ENCODE measurements at regions not wholly inside any gene's neighbourhood (a gene's known extent, or its start where the extent isn't known, plus 50 kb on each side); places are given as distances from the start of the nearest gene placed in this dataset.

DNA sequence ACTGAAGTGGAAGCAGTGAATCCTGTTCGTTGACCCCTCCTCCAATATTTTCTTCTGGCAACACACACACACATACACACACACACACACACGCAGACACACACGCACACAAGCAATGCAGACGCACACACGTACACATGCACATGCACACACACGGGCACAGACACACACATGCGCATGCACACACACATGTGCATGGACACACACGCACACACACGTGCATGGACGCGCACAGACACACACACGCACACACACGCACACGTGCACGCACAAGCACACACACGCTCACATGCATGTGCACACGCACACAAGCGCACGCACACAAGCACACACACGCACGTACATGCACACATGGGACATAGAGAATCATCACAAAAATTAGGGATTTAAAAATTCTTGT, 488.2 kb upstream of the TPK1 start:
- peak in 1 of 10 donors; percentile 24 for DNase-seq

GRCh38 chr7:145313551-145313950, 477.7 kb upstream of the TPK1 start:
- DNase-seq = no peak
- intact Hi-C loops (cut with DNase I) = no loop called here

More for the DNA sequence above, 488.2 kb upstream of the TPK1 start:
- intact Hi-C loops (cut with DNase I) = no loop called here

DNA sequence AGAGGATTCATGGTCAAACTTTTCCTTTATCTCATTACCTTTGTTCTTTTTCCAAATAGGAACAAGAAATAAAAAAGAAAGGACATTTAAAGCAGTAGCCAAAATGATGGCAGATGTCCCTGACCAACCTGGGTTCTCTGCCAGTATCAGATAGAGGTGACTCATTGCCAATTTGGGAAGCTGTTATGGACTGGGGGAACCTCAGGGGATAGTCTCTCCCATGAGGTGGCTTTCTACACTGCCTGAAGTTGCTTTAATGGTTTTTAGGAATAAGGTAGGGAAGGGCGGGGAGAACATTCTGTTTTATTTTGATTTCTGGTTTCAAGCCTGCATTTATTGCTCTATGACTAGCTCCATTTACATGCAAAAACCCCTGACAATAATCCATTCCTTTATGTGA, 457.9 kb upstream of the TPK1 start:
- no peak for DNase-seq
- intact Hi-C loops (cut with DNase I) = no loop called here

DNA sequence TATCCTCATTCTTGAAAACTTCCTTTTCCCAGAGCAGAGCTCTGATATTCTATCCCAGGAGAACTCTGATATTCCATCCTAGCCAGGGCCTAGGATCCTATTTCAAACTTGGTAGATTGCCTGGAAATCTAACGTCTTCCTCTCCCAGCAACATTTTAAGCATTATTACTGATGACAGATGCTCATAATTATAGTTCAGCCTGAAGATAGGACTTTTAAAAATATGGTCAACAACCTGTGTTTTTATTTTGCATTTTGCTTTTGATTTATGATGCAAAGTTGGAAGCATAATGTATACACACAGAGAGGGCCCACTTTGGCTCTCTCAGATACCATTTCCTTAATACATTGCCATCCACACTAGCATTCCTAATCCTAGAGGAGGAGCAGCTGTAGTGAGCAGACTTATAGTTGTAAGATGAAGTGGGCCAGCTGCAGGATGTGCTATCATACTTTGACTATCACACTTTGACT, 457.4 kb upstream of the TPK1 start:
- intact Hi-C loops (cut with DNase I) = no loop called here
- DNase-seq = no peak

DNA sequence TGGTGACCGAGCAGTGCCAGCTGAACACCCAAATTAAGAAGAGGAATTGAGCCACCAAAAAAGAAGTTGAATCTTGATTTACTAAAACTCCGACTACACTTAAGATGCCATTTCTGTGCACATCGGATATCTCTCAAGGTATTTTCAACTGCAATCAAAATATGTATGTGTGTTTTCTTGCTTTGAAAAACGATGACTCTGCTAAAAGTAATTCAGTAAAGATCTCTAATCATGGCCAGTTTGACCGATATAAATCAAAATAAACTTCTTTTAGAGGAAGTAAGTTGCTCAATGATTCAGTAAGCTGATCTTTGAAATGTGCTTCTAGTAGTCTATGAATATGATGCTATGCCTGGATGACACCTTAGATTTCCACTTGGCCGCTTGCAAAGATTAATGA, 453.5 kb upstream of the TPK1 start:
- intact Hi-C loops (cut with DNase I) = no loop called here
- DNase-seq = no peak

DNA sequence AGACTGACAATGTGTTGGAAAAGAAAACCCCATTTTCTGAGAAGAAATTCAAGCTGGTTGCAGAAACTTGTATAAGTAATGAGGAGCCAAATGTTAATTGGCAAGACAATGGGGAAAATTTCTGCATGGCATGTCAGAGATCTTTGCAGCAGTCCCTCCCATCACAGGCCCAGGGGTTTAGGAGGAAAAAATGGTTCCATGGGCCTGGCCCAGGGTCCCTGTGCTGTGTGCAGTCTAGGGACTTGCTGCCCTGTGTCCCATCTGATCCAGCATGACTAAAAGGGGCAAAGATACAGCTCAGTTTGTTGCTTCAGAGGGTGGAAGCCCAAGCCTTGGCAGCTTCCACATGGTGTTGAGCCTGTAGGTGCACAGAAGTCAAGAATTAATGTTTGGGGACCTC, 440.3 kb upstream of the TPK1 start:
- intact Hi-C loops (cut with DNase I) = no loop called here
- no peak for DNase-seq

DNA sequence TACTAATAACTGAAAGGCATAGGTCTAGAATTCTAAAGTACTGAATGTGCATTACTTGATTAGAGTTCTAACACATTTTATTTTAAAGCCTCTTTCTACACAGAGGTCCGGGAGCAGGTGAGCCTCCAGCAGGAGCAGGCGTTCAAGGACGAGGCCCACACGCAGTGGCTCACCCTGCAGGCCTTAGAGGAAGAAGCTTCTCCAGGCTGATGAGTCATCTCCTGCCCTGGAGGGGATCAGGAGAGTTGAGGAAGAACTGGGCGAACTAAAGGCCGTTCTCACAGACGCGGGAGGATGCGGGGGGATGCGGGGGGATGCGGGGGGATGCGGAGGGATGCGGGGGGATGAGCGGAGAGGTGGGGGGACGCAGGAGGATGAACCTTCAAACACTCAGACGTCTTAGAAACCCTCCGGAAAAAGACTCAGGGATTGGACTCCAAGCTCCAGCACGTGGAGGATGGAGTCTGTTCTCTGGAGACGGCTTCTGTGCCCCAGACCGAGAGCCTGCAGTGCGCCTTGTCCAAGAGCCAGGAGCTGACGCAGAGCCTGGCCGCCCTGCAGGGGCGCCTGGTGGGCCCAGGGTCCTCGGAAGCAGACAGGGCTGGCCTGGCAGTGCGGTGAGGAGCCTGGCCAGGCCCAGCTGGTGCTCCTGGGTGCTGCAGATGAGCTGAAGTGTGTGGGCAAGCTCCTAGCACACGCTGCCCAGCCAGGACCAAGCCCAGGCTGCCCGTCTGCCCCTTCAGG, 433.7 kb upstream of the TPK1 start:
- intact Hi-C loops (cut with DNase I) = no loop called here
- peak in 2 of 10 donors; percentile 50 to 62 for DNase-seq

GRCh38 chr7:145265180-145265579, 429.3 kb upstream of the TPK1 start:
- DNase-seq = no peak
- intact Hi-C loops (cut with DNase I) = no loop called here

GRCh38 chr7:145263886-145264285, 428.0 kb upstream of the TPK1 start:
- intact Hi-C loops (cut with DNase I) = no loop called here

GRCh38 chr7:145252031-145252430, 416.2 kb upstream of the TPK1 start:
- intact Hi-C loops (cut with DNase I) = no loop called here
- DNase-seq = no peak

More at GRCh38 chr7:145263886-145264285, 428.0 kb upstream of the TPK1 start:
- DNase-seq = no peak

GRCh38 chr7:145224775-145225174, 388.9 kb upstream of the TPK1 start:
- intact Hi-C loops (cut with DNase I) = no loop called here

GRCh38 chr7:145219461-145219860, 383.6 kb upstream of the TPK1 start:
- intact Hi-C loops (cut with DNase I) = no loop called here
- DNase-seq = no peak

More at GRCh38 chr7:145224775-145225174, 388.9 kb upstream of the TPK1 start:
- DNase-seq = no peak

GRCh38 chr7:145216866-145217265, 381.0 kb upstream of the TPK1 start:
- intact Hi-C loops (cut with DNase I) = no loop called here
- no peak for DNase-seq

- peak in 7 of 10 donors; percentile 26 to 88 (median 32) for DNase-seq
- intact Hi-C loops (cut with DNase I) = no loop called here
Measured at GRCh38 chr7:145212050-145212449, 376.2 kb upstream of the TPK1 start.

- no peak for DNase-seq
- intact Hi-C loops (cut with DNase I) = no loop called here
Measured at GRCh38 chr7:145211211-145211610, 375.4 kb upstream of the TPK1 start.

DNA sequence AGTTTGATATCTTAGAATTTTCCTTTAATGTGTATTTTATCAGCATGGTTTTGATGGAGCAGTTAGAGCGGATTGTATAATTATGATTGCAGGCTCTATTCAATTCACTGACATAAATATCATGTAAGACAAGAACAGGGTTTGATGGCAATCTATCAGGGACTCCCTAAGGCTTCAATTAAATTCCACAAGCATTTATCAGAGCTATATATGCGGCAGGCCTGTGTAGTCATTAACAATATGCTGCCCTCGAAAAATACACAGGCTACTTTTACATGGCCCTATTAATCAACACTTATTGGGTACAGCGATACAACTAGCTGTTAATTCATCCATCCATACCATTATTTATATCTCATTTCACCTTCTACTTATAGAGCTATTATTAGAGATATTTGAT, 358.1 kb upstream of the TPK1 start:
- no peak for DNase-seq
- intact Hi-C loops (cut with DNase I) = no loop called here

GRCh38 chr7:145184956-145185355, 349.1 kb upstream of the TPK1 start:
- intact Hi-C loops (cut with DNase I) = no loop called here
- no peak for DNase-seq

- DNase-seq = no peak
- intact Hi-C loops (cut with DNase I) = no loop called here
Measured at GRCh38 chr7:145183069-145183468, 347.2 kb upstream of the TPK1 start.

DNA sequence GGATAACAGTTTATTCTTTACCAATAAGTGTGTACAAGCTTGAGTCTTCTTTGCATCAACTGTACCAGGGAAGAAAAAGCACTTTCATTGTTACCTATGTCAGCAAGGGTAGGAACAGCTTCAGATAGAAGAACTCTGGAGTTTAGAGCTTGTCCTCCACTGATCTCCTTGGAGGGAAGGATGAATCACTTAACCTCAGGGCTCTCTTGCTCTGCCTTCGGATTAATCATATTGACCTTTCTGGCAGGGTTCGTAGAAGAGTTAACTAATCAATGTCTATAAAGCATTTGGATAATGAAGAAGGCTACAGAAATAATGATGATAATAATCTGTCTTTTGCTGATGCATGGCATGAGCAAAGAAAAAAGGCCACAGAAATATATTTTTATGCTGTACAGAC, 339.5 kb upstream of the TPK1 start:
- intact Hi-C loops (cut with DNase I) = no loop called here
- DNase-seq = no peak

DNA sequence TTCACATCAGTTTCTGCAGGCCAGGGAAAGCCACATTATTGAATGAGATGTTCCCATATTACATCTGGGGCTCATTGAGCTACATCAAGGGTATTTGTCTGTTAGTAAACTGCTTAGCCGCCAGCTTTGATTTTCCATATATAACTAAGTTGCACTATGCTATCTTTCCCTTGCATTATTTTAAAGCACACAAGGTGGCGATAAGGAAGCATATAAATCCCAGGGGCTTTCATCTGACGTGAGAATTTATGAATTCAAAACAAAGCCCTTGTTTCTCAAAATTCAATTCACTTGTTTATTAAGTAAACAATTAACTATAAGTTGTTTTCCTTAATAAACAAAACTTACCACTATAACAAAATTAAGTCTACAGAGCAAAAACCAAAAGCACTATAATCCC, 334.1 kb upstream of the TPK1 start:
- DNase-seq = no peak
- intact Hi-C loops (cut with DNase I) = no loop called here

GRCh38 chr7:145168879-145169278, 333.0 kb upstream of the TPK1 start:
- DNase-seq = no peak
- intact Hi-C loops (cut with DNase I) = no loop called here

GRCh38 chr7:145168427-145168826, 332.6 kb upstream of the TPK1 start:
- intact Hi-C loops (cut with DNase I) = no loop called here

DNA sequence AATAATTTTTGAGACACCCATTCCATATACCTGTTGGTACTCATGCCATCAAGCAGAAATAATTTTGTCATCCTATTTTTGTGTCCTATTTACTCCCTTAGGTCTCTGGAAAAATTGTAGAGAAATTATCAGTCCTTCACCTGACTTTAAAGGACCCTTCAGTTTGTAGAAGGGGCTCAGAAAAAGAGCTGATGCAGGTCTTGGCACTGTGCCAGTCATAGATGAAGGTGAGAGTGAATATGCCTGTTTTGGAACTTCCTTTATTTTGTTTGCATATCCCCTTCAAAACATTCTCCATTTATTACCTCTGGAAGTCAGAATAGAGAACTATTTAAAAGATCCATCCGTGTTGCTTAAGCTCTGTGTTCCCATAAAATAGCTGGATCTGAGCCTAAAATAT, 321.0 kb upstream of the TPK1 start:
- intact Hi-C loops (cut with DNase I) = no loop called here
- DNase-seq = no peak

More at GRCh38 chr7:145168427-145168826, 332.6 kb upstream of the TPK1 start:
- no peak for DNase-seq
